Choroid plexus epithelial cell (primary cell): ENCODE measurements at regions not wholly inside any gene's neighbourhood (a gene's known extent, or its start where the extent isn't known, plus 50 kb on each side); places are given as distances from the start of the nearest gene placed in this dataset.

Experiments used
- DNase-seq: peaks from one replicate; pipeline ENCODE4 v3.0.0-alpha.2; 2010; ENCODE audit warnings: low read depth
- H3K4me3 ChIP-seq: 2 replicates; pipeline ENCODE4 v1.5.1; 2011; ENCODE audit warnings: low read depth, mild to moderate bottlenecking, control low read depth, low read length, moderate library complexity
- CTCF ChIP-seq: conservative IDR thresholded peaks from 2 replicates; pipeline ENCODE4 v1.5.1; 2011; ENCODE audit warnings: low read depth, mild to moderate bottlenecking, control low read depth, inconsistent platforms, low read length, moderate library complexity

DNA sequence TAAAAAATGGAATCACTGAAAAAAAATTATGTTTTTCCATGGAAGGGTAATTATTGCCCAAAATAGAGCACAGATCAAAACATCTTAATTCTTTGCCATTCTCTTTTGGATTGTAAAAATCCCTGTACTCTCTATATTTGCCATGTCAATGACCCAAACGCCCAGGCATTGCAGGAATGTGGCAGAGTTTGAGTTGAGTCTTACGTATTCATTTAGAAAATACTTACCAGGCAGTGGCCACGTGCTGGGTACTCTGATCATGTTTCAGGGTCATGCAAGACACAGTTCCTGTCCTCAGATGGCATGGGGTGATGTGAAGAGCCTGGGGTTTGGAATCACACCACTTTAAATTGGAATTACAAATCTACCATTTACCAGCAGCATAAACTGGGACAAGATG lies 267.7 kb downstream of the ABCC12 start:
- DNase-seq: peak; percentile 54
- no peak overlapping the region for H3K4me3 ChIP-seq
- no peak for TF ChIP-seq CTCF

GRCh38 chr16:47887496-47887895 lies 268.3 kb downstream of the ABCC12 start:
- peak; percentile 16 for DNase-seq
- no peak overlapping the region for H3K4me3 ChIP-seq
- no peak for TF ChIP-seq CTCF

- no peak overlapping the region for H3K4me3 ChIP-seq
- no peak for TF ChIP-seq CTCF
- no peak for DNase-seq
These were observed 269.0 kb downstream of the ABCC12 start for GRCh38 chr16:47886631-47887415.

DNA sequence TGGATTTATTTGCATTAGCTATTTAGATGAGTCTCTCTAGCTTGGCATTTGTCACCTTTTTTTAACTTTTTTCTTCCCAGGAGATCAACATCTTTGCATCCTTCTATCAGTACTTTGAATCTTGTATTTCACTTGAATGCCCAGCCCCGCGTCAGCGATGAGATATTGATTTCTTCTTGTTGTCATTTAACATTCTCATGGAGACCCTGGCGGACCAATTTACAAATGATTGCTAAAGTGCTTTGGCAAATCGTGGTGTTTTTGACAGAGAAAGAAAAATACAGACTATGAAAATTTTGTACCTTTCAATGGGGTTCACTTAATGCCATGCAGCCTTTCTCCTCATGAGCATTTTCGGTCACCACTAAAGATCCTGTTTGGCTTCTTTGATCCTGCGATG lies 269.7 kb downstream of the ABCC12 start:
- no peak for TF ChIP-seq CTCF
- no peak for DNase-seq
- H3K4me3 ChIP-seq: no peak overlapping the region

GRCh38 chr16:47885489-47885888 lies 270.3 kb downstream of the ABCC12 start:
- no peak overlapping the region for H3K4me3 ChIP-seq
- no peak for DNase-seq
- no peak for TF ChIP-seq CTCF

GRCh38 chr16:47884116-47884725 lies 271.6 kb downstream of the ABCC12 start:
- no peak for DNase-seq
- no peak overlapping the region for H3K4me3 ChIP-seq
- no peak for TF ChIP-seq CTCF

- TF ChIP-seq CTCF: no peak
- H3K4me3 ChIP-seq: no peak overlapping the region
- DNase-seq: no peak
These were observed 274.2 kb downstream of the ABCC12 start for GRCh38 chr16:47881574-47881973.
